OCI-LY1 (cell line): ENCODE measurements at regions not wholly inside any gene's neighbourhood (a gene's known extent, or its start where the extent isn't known, plus 50 kb on each side); places are given as distances from the start of the nearest gene placed in this dataset.

Experiments
- EZH2 ChIP-seq: fragments of 200-600 bp; sonication (generic), shearing (Covaris generic); IDR thresholded peaks from 2 replicates; pipeline ENCODE4 v1.8.0; 2017; ENCODE audit warnings: borderline replicate concordance, mixed run types, mild to moderate bottlenecking, antibody characterized with exemption, low read length, moderate library complexity, mixed read lengths
- TF ChIP-seq, protein P1 (sequence below): fragments of 200-600 bp; sonication (generic), shearing (Covaris generic); IDR thresholded peaks from 2 replicates; pipeline ENCODE4 v1.5.1; 2017; ENCODE audit warnings: mild to moderate bottlenecking, antibody characterized with exemption, low read length, moderate library complexity, mixed read lengths

GRCh38 chr20:22282696-22283095 lies 301.7 kb downstream of the FOXA2 start:
- TF ChIP-seq, protein P1, sequence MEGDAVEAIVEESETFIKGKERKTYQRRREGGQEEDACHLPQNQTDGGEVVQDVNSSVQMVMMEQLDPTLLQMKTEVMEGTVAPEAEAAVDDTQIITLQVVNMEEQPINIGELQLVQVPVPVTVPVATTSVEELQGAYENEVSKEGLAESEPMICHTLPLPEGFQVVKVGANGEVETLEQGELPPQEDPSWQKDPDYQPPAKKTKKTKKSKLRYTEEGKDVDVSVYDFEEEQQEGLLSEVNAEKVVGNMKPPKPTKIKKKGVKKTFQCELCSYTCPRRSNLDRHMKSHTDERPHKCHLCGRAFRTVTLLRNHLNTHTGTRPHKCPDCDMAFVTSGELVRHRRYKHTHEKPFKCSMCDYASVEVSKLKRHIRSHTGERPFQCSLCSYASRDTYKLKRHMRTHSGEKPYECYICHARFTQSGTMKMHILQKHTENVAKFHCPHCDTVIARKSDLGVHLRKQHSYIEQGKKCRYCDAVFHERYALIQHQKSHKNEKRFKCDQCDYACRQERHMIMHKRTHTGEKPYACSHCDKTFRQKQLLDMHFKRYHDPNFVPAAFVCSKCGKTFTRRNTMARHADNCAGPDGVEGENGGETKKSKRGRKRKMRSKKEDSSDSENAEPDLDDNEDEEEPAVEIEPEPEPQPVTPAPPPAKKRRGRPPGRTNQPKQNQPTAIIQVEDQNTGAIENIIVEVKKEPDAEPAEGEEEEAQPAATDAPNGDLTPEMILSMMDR: no peak
- no peak for TF ChIP-seq EZH2
